HG03520 (cell line): ENCODE measurements at regions not wholly inside any gene's neighbourhood (a gene's known extent, or its start where the extent isn't known, plus 50 kb on each side); places are given as distances from the start of the nearest gene placed in this dataset.

Experiments used
- ATAC-seq: cut with Tn5 transposase; IDR thresholded peaks from one replicate; pipeline ENCODE4 v1.9.1; 2021; ENCODE audit warnings: mild to moderate bottlenecking, moderate library complexity; ENCODE audit not compliant: unreplicated experiment

DNA sequence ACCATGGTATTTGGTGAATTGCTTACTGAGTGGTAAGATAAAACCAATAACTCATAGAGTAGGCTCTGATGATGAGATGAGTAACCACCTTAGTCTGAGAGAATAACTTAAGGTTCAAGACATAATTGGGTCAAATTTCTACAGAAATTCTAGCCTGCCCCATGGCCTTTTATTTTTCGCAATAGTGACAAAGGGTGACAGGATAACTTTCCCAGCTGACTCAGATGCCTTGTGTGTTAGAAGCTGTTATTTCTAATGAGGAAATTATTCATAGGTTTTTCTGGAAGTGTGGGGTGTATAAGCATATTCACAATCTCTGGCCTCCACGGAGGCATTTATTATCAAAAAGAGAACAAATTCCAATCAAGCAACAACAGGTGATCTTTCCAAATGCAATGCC, 159.0 kb downstream of the NUP35 start:
- ATAC-seq: no peak

DNA sequence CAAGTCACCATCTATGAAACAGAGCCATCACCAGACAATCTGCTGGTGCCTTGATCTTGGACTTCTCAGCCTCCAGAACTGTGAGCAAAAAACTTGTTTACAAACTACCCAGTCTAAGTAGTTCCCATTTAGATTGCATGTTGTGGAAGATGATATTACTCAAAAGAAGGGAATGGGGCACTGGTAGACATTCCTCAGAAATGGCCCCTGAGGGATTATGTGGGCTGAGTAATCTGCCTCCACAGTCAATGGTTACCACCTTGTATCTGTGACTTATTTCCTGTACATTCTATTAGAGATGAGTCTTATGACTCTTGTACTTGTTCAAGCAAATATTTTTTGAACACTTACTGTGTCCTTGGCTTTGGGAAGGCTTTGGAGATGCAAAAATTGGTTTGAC, 160.4 kb downstream of the NUP35 start:
- ATAC-seq: no peak

DNA sequence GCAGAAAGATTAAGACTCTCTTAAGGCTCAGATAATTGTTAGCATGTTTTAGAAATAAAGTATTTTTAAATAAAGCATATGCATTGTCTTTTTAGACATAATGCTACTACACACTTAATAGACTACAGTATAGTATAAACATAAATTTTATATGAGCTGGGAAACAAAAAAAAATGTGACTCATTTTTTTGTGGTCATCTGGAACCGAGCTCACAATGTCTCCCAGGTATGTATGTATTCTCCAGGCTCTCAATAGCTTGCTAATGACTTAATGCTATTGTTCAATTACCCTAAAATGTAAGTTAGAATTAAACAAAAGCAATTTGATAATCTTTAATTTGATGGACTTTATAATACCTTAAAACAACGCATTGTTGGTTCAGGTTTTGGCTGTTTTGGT, 167.2 kb downstream of the NUP35 start:
- no peak for ATAC-seq

DNA sequence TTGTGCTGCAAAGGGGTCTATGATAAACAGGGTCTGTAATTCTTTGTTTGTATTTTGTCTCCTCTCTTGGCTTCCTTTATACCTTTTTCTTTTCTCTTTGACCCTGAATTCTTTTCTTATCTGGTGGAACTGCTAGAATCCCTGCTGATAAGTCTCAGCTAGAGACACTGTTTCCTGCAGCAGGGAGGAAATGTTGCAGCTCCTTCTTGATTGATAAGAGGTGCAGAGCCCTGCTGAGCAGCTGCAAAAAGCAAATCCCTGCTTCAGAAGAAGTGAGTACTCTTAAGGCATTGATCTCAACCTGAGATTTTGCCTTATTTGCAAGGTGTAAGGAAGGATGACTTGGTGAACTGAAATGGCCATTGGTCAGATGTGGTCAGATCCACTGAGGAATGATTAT, 167.8 kb downstream of the NUP35 start:
- no peak for ATAC-seq

DNA sequence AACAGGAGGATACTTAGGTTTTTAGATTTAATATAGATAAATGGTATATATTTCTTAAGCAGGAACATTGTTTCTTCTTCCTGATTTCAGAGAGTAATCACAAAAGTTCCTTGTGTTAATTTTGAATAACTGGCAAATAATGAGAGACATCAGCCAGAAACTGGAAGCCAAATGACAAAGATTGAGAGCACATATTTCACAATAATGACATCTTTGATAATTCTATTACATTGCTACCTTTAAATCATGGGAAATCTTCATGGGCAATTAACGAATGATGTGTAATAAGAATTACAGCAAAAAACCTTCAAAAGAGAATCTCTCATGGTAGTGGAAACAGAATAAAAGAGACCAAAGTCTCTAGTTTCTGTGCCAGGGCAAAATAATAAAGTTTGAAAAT, 215.1 kb downstream of the NUP35 start:
- ATAC-seq: no peak

DNA sequence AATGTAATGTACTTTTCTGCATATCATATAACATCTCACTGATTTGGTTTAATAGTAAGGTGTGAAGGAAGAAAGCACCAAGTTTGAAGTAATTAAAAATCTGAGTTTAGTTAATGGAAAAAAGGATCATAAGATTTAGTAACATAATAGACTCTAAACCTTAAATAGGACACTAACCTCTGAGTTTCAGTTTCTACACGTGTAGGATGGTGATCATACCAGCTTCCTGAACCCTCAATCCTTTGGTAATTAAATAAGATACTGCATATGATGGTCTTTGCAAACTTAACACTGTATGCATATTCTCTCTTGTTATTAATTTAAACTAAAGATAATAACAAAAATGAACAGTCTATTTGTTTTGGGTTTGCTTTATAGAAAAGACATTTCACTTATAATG, 216.8 kb downstream of the NUP35 start:
- ATAC-seq: no peak

DNA sequence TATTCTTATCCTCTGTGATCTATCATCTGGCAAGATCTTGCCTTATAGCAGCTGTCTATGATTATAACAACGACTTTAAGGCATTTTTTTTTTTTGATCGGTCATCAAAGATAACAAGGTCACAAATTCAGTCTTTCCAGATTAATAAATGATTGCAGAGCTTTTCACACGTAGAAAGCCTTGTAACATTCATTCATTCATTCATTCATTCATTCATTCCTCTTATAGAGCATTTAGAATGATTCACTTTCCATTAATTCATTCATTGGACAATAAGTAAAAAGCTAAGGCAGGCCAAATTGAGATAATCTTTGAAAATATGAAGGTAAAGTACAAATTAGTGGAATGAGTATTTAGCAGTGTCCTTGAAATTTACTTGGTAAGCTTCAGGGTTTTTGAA, 223.7 kb downstream of the NUP35 start:
- no peak for ATAC-seq

DNA sequence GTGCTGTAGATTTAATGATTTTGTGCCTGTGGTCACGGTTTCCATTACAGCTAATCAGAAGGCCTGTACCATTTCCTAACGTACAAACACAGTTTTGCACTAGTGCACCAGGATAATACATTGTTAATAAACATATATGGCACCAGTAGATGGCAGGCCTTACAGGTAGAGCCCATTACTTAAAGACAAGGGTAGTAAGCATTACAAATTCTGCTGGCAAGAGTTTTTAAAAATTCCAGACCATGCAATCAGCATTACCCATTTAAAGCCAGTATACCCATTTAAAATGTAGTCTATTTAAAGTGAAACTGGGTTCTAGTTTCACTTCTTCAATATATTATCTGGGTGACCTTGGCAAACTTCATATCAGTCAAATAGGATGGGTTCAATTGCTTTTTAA, 224.2 kb downstream of the NUP35 start:
- peak; percentile 76 for ATAC-seq

DNA sequence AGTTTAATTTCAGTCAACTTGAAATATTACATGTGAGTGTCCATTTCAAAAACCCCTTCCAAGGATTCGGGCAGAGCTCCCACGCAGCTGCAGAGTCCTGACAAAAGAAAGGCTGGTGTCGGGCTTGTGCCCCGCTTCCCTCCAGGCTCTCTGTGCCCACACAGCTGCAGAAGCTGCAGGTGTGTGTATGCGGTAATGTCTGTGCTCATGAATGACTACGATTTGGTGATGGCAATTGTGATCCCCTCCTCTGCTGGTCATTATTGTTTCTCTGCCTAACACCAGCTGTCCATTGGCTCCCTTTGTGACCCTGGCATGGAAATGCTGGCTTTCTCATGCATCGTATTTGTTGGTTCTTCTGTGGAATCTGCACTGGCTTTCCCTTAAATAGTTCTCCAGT, 224.8 kb downstream of the NUP35 start:
- ATAC-seq: peak; percentile 39

DNA sequence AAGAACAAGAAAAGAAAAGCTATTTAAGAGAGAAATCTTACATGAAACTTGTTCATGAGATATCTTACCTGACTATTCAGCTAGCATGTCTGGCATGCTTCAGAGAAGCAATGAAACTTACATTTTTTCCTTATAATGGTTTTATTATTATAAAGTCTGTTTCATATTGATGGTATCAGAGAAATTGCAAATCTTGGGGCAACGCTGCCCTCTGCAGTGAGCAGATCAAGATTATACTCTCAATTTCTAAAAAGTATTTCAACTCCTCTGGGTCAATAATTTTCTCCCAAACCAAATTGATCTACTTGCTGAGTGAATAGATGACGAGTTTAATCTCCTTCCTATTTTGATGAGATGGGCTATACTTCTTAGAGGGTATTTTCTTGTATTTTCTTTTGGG, 235.6 kb downstream of the NUP35 start:
- no peak for ATAC-seq

DNA sequence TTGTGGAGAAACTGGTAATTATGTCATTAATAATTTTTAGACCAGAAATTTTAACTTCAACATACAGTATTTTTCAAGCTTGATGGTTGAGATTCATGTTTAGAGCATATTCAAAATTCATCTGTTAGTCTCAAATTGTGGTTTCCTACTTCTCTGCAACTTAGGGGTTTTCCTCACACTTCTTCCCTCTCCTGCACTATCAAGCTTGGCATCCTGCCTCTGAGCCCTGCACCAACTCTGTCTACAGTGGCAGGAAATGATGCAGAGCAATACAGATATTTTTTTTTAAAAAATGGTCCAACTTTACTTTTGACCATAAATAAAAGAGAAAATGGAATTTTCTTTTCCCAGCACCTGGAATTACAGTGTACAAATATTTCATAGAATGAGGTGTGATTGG, 247.3 kb downstream of the NUP35 start:
- no peak for ATAC-seq

DNA sequence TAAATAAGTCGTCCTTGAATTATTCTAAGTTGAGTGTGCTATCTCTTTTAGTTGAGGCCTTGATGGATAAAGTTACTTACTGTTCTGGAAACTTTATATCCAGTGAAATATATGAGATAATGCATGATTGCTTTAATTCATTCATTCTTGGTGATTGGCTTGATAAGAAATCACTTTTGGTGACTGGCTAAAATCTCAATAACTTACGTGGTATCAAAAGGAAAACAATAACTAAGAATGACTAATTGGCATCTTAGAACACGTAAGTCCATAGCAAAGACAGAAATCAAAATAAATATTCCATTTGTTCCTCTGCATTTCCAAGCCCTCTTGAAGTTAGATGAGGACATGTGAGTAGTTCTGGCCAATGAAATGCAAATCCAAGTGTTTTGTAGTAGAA, 251.6 kb downstream of the NUP35 start:
- ATAC-seq: no peak

DNA sequence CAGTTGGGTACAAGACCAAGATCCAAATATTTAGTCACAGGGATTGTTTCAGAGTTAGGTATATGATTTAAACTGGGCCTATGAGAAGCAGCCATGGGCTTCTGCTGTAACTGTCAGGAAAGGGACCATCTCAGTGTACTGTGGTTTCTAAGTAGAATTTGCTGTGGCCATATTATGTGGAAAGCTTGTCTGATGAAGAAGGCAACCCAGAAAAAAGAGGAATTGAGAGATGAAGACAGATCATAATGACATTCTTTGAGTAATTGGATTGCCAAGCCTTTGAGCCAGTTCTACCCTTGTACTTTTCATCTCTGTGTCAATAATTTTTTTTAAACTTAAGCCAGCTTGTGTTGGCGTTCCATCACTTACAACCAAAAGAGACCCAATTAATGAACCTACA, 259.6 kb downstream of the NUP35 start:
- ATAC-seq: no peak

DNA sequence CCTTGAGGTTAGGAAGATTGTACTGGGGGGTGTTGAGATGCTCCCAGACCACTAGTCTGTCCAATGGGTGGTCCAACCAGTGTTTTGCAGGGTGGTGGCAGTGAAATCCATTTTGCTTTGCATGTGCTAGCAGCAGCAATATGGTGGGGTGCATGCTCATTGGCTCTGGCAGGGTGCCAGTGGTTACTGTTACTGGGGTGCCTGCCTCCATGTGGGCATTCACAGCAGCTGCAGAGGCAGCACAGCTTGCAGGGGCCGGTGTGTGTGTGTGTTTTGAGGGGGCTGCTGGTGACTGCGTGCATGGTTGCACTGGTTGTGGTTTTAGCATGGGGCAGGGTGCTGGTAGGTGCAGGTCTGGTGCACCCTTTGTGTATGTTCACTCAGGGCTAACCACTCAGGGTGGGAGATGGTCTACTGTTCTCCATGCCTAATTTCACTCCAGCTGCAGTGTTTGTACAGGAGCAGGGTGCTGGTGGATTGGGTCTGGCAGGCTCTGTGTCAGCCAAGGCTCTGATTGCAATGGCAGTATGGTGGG, 265.4 kb downstream of the NUP35 start:
- ATAC-seq: no peak

DNA sequence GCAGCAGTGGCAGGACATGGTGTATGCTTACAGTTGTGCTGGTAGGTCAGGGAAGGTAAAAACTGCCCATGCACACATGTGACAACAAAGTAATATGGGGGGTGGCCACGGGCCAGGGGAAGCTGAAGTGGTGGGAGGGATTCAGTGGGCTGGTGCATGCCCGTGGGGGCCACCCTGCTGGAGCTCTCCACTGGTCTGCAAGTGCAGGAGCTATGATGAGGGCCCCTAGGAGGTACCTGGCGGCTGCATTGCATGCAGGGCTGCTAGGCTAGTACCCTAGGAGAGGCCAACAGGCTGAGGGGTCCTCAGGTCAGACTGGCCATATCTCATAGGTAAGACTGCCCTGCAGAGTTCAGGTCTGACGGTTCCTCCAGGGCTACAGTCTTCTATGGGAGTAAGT, 265.9 kb downstream of the NUP35 start:
- ATAC-seq: no peak

DNA sequence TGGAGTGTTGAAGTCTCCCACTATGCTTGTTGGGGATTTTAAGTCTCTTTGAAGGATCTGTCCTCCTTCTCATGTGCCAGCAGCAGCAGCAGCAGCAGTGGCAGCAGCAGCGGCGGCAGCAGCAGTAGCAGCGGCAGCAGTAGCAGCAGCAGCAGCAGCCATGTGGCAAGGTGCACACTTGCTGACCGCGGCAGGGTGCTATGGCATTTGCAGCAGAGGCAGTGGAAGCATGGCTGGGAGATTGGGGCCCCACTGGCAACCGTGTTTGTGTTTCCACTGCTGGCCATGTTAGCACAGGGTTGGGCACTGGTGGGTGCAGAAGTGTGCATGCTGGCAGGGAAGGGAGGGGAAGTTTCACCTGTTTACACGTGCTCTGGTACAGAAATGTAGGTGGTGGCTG, 280.1 kb downstream of the NUP35 start:
- ATAC-seq: no peak

DNA sequence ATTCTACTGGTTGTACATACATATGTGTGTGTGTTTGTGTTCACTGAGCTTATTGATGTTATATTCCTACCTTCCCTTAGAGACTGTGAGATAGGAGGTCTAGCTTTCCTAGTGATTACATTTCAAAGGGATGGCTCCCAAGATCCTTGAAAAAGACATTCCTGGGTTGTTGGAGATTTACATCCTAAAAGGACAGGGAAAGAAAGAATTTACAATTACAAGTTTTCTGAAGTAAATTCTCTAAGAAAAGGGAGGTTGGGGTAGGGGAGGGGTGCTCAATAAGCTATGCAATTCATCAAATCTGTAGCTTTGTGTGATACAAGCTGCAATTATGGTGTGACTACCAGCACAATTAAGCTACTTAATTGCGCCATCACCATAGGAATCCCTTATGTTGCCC, 284.3 kb downstream of the NUP35 start:
- no peak for ATAC-seq

DNA sequence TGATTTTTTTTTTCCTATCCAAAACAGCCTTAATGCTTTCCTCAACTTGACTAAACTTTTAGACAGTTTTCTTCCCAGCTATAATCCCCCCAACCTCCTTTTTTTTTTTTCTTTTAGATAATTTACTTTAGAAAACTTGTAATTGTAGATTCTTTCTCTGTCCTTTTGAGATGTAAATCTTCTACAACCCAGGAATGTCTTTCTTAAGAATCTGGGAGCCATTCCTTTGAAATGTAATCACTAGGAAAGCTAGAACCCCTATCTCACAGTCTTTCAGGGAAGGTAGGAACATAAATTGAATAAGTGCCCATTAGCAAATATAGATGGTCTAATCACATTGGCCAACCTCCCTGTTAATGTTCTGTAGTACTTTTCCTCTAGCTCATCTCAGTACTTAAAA, 285.4 kb downstream of the NUP35 start:
- ATAC-seq: no peak

DNA sequence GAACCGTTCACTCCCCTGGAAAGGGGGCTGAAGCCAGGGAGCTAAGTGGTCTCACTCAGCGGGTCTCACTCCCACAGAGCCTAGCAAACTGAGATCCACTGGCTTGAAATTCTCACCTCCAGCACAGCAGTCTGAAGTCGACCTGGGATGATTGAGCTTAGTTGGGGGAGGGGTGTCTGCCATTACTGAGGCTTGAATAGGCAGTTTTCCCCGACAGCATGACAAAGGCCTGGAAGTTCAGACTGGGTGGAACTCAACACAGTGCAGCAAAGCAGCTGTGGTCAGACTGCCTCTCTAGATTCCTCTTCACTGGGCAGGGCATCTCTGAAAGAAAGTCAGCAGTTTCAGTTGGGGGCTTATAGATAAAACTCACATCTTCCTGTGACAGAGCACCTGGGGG, 292.5 kb downstream of the NUP35 start:
- ATAC-seq: no peak

DNA sequence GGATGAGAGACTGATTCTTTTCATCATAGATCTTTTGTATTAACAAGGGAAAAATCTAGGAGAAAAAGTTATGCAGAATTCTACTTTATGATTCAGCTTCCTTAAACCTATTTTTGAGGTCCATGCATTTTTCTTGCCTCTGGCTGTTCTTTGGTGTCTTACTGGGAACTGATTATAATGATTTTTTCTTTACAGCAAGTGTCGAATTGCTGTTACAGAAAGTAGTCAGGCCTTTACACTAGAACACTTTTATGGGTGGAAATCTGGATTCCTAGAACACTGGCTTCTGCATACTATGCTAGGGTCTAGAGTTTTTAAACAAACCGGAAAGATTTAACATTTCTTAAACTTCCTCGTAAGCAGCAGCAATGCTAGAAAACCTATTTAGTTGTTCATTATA, 302.6 kb downstream of the NUP35 start:
- ATAC-seq: no peak

DNA sequence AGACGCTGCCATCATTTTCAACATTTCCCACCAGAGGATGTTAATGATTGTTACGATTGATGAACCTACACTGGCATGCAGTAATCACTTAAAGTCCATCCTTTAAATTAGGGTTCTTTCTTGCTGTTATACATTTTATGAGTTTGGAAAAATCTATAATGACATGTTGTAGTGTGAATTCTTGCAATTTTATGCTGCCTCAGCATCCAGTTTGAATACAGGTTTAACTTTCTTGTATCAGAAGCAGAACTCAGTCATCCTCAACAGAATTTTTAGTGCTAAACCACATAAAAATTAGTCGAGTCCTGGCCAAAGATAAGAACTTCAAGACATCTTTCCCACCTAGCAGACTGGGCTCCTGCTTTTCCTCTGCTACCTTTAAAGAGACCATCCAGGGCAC, 303.3 kb downstream of the NUP35 start:
- no peak for ATAC-seq

DNA sequence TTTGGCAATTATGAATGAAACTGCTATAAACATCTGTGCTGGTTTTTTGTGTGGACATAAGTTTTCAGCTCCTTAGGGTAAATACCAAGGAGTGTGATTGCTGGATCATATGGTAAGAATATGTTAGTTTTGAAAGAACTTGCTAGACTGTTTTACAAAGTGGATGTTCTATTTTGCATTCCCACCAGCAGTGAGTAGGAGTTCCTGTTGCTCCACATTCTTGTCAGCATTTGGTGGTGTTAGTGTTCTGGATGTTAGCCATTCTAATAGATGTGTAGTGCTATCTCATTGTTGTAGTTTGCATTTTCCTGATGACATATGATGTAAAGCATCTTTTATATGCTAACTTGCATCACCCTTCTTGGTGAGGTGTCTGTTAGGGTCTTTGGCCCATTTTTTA, 304.6 kb downstream of the NUP35 start:
- no peak for ATAC-seq

DNA sequence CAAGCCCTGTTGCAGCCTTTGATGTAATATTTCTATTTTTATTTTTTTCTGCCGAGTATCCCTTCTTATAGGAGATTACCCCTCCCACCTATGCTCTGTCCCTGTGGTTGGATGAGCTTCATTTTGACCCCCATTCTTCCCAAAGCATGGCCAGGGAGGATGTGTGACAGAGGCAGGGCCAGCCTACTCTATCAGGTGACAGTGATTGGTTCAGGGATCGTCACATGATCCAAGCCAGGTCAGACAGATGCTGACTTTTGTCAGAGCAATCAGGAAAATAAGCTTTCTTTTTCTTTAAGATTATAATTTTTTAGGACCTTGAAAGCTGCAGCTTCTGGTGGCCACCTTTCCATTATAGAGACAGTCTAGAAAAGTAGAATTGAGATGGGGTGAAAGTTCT, 314.3 kb downstream of the NUP35 start:
- ATAC-seq: no peak

DNA sequence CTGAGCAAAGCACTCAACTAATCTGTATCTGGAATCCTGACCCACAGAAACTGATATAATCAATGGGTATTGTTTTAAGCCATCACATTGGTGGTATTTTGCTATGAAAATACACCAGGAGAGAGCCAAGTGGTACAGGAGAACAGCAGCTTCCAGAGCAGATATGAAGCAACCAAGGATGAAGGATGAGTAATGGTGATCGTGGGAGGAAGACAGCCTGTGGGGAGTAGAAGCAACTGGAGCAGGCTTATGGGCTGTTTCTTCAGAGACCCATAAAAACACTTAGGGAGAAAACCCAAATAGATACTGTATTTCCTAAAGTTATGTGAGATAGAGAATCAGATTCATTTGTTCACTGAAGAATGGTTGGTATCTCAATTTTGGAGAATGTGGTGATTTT, 330.8 kb downstream of the NUP35 start:
- ATAC-seq: no peak
